GM21529 (cell line): ENCODE measurements at regions not wholly inside any gene's neighbourhood (a gene's known extent, or its start where the extent isn't known, plus 50 kb on each side); places are given as distances from the start of the nearest gene placed in this dataset.
"Not testable (repeated sequence)": the region's sequence is repeated elsewhere in the genome, so short reads cannot be mapped to it uniquely, and the experiment has no call there.

Source experiments
- ATAC-seq: cut with Tn5 transposase; IDR thresholded peaks from one replicate; pipeline ENCODE4 v1.9.1; 2021; ENCODE audit not compliant: unreplicated experiment

- no peak for ATAC-seq
Measured at GRCh38 chrX:114095789-114096188, 488.1 kb upstream of the HTR2C start.

GRCh38 chrX:114087543-114087942 is 496.3 kb upstream of the HTR2C start:
- no peak for ATAC-seq

- no peak for ATAC-seq
Measured at GRCh38 chrX:114077773-114078172, 506.1 kb upstream of the HTR2C start.

- no peak for ATAC-seq
Measured at GRCh38 chrX:114075073-114075673, 508.7 kb upstream of the HTR2C start.

- ATAC-seq = no peak
Measured at GRCh38 chrX:114073926-114074325, 510.0 kb upstream of the HTR2C start.

- ATAC-seq = no peak
Measured at GRCh38 chrX:114071412-114071811, 512.5 kb upstream of the HTR2C start.

GRCh38 chrX:114065577-114066223 is 518.2 kb upstream of the HTR2C start:
- ATAC-seq = no peak

- no peak for ATAC-seq
Measured at GRCh38 chrX:114061226-114061625, 522.7 kb upstream of the HTR2C start.

GRCh38 chrX:114058988-114059418 is 524.9 kb upstream of the HTR2C start:
- no peak for ATAC-seq

GRCh38 chrX:114057422-114057821 is 526.5 kb upstream of the HTR2C start:
- ATAC-seq = not testable (repeated sequence)

GRCh38 chrX:114051667-114052315 is 532.1 kb upstream of the HTR2C start:
- ATAC-seq = no peak

- no peak for ATAC-seq
Measured at GRCh38 chrX:114050075-114050796, 533.6 kb upstream of the HTR2C start.

GRCh38 chrX:114049063-114049462 is 534.8 kb upstream of the HTR2C start:
- ATAC-seq = no peak

GRCh38 chrX:114047558-114047957 is 536.3 kb upstream of the HTR2C start:
- no peak for ATAC-seq

- ATAC-seq = no peak
Measured at GRCh38 chrX:114046695-114047279, 537.1 kb upstream of the HTR2C start.

GRCh38 chrX:114041470-114041869 is 542.4 kb upstream of the HTR2C start:
- not testable (repeated sequence) for ATAC-seq

- not testable (repeated sequence) for ATAC-seq
Measured at GRCh38 chrX:114040661-114041269, 543.1 kb upstream of the HTR2C start.

GRCh38 chrX:114040111-114040510 is 543.8 kb upstream of the HTR2C start:
- ATAC-seq = not testable (repeated sequence)

GRCh38 chrX:114038358-114038757 is 545.5 kb upstream of the HTR2C start:
- ATAC-seq = no peak

GRCh38 chrX:114037515-114037914 is 546.4 kb upstream of the HTR2C start:
- ATAC-seq = no peak
